ENCODE measurements at regions not wholly inside any gene's neighbourhood (a gene's known extent, or its start where the extent isn't known, plus 50 kb on each side); places are given as distances from the start of the nearest gene placed in this dataset.

- no peak overlapping the region for H3K27ac ChIP-seq
These were observed 954.0 kb upstream of the CDH6 start for GRCh38 chr5:30239331-30240022.

GRCh38 chr5:30237189-30237588 is 956.3 kb upstream of the CDH6 start:
- Histone ChIP-seq H3K4me1 (no peaks in the 10 kb centered on the region), H3K9me3 (no peaks in the 10 kb centered on the region), H3K4me3 (no peak overlapping the region), H3K9ac (no peak overlapping the region), H3K4me2 (no peak overlapping the region), H3K27me3 (no peaks in the 10 kb centered on the region), H4K20me1 (no peaks in the 10 kb centered on the region), H3K36me3 (no peaks in the 10 kb centered on the region), H3K27ac (no peak overlapping the region)
- no peak for TF ChIP-seq Cebpa-rat (IDR thresholded peaks at IDR 0.05)

More at GRCh38 chr5:30239331-30240022, 954.0 kb upstream of the CDH6 start:
- no peaks in the 10 kb centered on the region for H3K9me3 ChIP-seq
- no peaks in the 10 kb centered on the region for H3K27me3 ChIP-seq
- H3K4me3 ChIP-seq: no peak overlapping the region
- no peaks in the 10 kb centered on the region for H3K4me1 ChIP-seq
- no peak for TF ChIP-seq Cebpa-rat (IDR thresholded peaks at IDR 0.05)
- no peak overlapping the region for H3K9ac ChIP-seq
- H3K36me3 ChIP-seq: no peaks in the 10 kb centered on the region
- no peak overlapping the region for H3K4me2 ChIP-seq
- no peaks in the 10 kb centered on the region for H4K20me1 ChIP-seq

DNA sequence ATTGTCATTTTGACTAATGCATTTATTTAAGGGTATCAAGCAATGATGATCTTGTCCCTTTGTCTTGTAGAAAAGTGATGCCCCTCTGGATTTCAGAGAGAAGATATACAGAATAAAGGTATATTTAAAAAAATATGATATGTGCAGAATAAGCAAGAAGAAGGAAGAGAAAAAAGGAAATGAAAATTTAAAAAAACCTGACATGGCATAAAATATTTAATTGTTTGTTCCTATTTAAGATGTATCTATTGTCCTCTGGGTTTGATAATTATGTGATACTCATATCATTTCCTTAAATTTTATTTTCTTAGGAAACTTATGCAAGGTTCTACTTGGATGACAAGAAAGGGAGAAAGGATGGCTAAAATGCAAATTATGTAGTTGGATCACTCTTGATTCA is 983.7 kb upstream of the CDH6 start:
- Histone ChIP-seq H3K36me3 (no peaks in the 10 kb centered on the region), H4K20me1 (no peaks in the 10 kb centered on the region), H3K4me2 (no peak overlapping the region), H3K4me1 (no peaks in the 10 kb centered on the region), H3K4me3 (no peak overlapping the region), H3K27me3 (no peaks in the 10 kb centered on the region), H3K9me3 (peaks cover under 1% of the 10 kb centered on the region), H3K27ac (no peak overlapping the region), H3K9ac (no peak overlapping the region)
- no peak for TF ChIP-seq Cebpa-rat (IDR thresholded peaks at IDR 0.05)

- no peak for TF ChIP-seq Cebpa-rat (IDR thresholded peaks at IDR 0.05)
- no peaks in the 10 kb centered on the region for H3K36me3 ChIP-seq
- H3K27me3 ChIP-seq: no peaks in the 10 kb centered on the region; the same call in 1 of the 2 replicates
- H3K27ac ChIP-seq: no peak overlapping the region
- H3K4me1 ChIP-seq: no peaks in the 10 kb centered on the region
- no peaks in the 10 kb centered on the region for H3K9me3 ChIP-seq
- H3K4me2 ChIP-seq: no peak overlapping the region
- no peaks in the 10 kb centered on the region for H4K20me1 ChIP-seq
- H3K9ac ChIP-seq: no peak overlapping the region
- H3K4me3 ChIP-seq: no peak overlapping the region
These were observed 995.8 kb upstream of the CDH6 start for GRCh38 chr5:30197662-30198061.

DNA sequence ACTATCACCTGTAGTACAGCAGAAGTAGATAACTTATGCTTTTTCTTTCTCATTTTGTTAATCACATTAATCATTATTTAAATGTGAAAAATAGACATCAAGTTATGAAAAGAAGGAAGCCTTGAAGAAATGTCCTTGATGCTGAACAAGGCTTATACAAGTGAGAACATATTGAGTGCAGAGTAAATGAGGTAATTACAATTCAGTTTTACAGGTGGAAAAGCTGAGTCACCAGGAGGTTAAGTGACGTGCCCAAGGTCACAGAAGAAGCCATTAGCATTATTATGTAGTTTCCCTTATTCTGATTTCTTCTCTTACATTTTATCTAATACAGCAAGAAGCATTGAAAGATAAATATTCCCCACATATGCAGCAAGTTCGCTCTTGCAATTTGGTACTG is 998.5 kb upstream of the CDH6 start:
- no peaks in the 10 kb centered on the region for H3K9me3 ChIP-seq
- H3K27ac ChIP-seq: no peak overlapping the region
- no peak overlapping the region for H3K4me2 ChIP-seq
- H3K9ac ChIP-seq: no peak overlapping the region
- no peaks in the 10 kb centered on the region; the same call in 1 of the 2 replicates for H3K27me3 ChIP-seq
- no peaks in the 10 kb centered on the region for H3K4me1 ChIP-seq
- H3K36me3 ChIP-seq: no peaks in the 10 kb centered on the region
- TF ChIP-seq Cebpa-rat (IDR thresholded peaks at IDR 0.05): no peak
- H4K20me1 ChIP-seq: no peaks in the 10 kb centered on the region
- H3K4me3 ChIP-seq: no peak overlapping the region

- H4K20me1 ChIP-seq: no peaks in the 10 kb centered on the region
- no peak overlapping the region for H3K9ac ChIP-seq
- no peaks in the 10 kb centered on the region for H3K9me3 ChIP-seq
- H3K27me3 ChIP-seq: no peaks in the 10 kb centered on the region; the same call in 1 of the 2 replicates
- no peak overlapping the region for H3K4me2 ChIP-seq
- H3K27ac ChIP-seq: no peak overlapping the region
- no peaks in the 10 kb centered on the region for H3K36me3 ChIP-seq
- H3K4me3 ChIP-seq: no peak overlapping the region
- no peak for TF ChIP-seq Cebpa-rat (IDR thresholded peaks at IDR 0.05)
- no peaks in the 10 kb centered on the region for H3K4me1 ChIP-seq
These were observed 998.9 kb upstream of the CDH6 start for GRCh38 chr5:30194595-30194994.

- Histone ChIP-seq H4K20me1 (no peaks in the 10 kb centered on the region), H3K27ac (no peak overlapping the region), H3K9ac (no peak overlapping the region), H3K4me2 (no peak overlapping the region), H3K4me1 (no peaks in the 10 kb centered on the region), H3K4me3 (no peak overlapping the region), H3K27me3 (no peaks in the 10 kb centered on the region), H3K36me3 (no peaks in the 10 kb centered on the region), H3K9me3 (no peaks in the 10 kb centered on the region)
- TF ChIP-seq Cebpa-rat (IDR thresholded peaks at IDR 0.05): no peak
These were observed 1009.7 kb upstream of the CDH6 start for GRCh38 chr5:30183795-30184194.

DNA sequence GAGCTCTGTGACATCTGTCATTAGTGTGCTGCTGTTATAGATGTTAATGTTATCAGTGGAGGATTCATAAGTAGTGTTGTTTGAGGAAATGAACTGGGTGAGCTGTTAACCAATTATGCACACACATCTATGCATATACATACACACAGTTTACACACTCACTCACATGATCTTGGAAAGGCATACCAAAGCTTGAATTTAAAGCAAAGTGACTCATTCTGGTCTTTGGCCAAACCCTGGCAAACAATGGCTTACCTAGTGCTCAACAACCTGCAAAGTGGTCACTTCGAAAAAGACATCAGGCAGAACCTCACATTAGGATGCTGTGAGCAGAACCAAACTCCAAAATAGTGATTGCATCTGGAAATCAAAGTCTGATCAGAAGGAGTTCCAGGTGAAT is 1037.3 kb upstream of the CDH6 start:
- no peak overlapping the region for H3K27ac ChIP-seq
- H3K4me3 ChIP-seq: no peak overlapping the region
- TF ChIP-seq Cebpa-rat (IDR thresholded peaks at IDR 0.05): no peak
- H3K4me1 ChIP-seq: no peaks in the 10 kb centered on the region
- no peaks in the 10 kb centered on the region for H4K20me1 ChIP-seq
- H3K4me2 ChIP-seq: no peak overlapping the region
- no peaks in the 10 kb centered on the region for H3K9me3 ChIP-seq
- no peaks in the 10 kb centered on the region for H3K27me3 ChIP-seq
- no peak overlapping the region for H3K9ac ChIP-seq
- no peaks in the 10 kb centered on the region for H3K36me3 ChIP-seq

- Histone ChIP-seq H3K9me3 (no peaks in the 10 kb centered on the region), H3K36me3 (no peaks in the 10 kb centered on the region), H3K4me3 (no peak overlapping the region), H3K9ac (no peak overlapping the region), H3K4me2 (no peak overlapping the region), H3K27me3 (no peaks in the 10 kb centered on the region), H3K27ac (no peak overlapping the region), H3K4me1 (no peaks in the 10 kb centered on the region), H4K20me1 (no peaks in the 10 kb centered on the region)
- no peak for TF ChIP-seq Cebpa-rat (IDR thresholded peaks at IDR 0.05)
These were observed 1041.1 kb upstream of the CDH6 start for GRCh38 chr5:30152431-30152830.

- Histone ChIP-seq H4K20me1 (no peaks in the 10 kb centered on the region), H3K9me3 (no peaks in the 10 kb centered on the region), H3K36me3 (no peaks in the 10 kb centered on the region), H3K4me2 (no peak overlapping the region), H3K9ac (no peak overlapping the region), H3K27me3 (no peaks in the 10 kb centered on the region), H3K4me1 (no peaks in the 10 kb centered on the region), H3K4me3 (no peak overlapping the region), H3K27ac (no peak overlapping the region)
- no peak for TF ChIP-seq Cebpa-rat (IDR thresholded peaks at IDR 0.05)
These were observed 1043.3 kb upstream of the CDH6 start for GRCh38 chr5:30150231-30150630.

- Histone ChIP-seq H3K4me1 (no peaks in the 10 kb centered on the region), H4K20me1 (no peaks in the 10 kb centered on the region), H3K27me3 (no peaks in the 10 kb centered on the region), H3K9ac (no peak overlapping the region), H3K36me3 (no peaks in the 10 kb centered on the region), H3K4me2 (no peak overlapping the region), H3K27ac (no peak overlapping the region), H3K9me3 (no peaks in the 10 kb centered on the region), H3K4me3 (no peak overlapping the region)
- TF ChIP-seq Cebpa-rat (IDR thresholded peaks at IDR 0.05): no peak
These were observed 1044.0 kb upstream of the CDH6 start for GRCh38 chr5:30149526-30149925.

Measured in BLaER1 (cell line).